GM12873 (cell line): ENCODE measurements at regions not wholly inside any gene's neighbourhood (a gene's known extent, or its start where the extent isn't known, plus 50 kb on each side); places are given as distances from the start of the nearest gene placed in this dataset.

Experiments used
- CTCF ChIP-seq: IDR thresholded peaks from 2 replicates; pipeline ENCODE4 v1.5.1; 2012; ENCODE audit warnings: low read depth, mild to moderate bottlenecking, moderate library complexity, low read length, control low read depth; ENCODE audit not compliant: insufficient read depth; ENCODE audit errors: missing control alignments

DNA sequence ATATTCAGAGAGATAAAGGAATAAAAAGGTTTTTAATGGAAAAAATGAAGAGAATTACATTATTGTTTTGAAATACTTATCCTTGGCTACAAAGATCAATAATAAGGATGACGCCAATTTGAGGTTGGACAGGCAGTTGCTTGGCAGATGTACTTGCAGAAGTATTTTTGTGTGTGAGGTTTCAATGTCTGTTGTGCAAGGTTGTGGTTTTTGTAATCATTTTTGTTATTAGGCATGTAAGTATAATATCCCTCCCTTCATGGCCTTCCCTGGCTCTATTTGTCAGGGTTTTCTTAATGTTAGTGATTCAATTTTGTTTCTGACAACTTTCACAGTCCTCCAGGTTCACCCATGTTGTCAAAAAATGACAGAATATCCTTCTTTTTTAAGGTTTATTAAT lies 105.9 kb downstream of the OTOL1 start:
- no peak for TF ChIP-seq CTCF

DNA sequence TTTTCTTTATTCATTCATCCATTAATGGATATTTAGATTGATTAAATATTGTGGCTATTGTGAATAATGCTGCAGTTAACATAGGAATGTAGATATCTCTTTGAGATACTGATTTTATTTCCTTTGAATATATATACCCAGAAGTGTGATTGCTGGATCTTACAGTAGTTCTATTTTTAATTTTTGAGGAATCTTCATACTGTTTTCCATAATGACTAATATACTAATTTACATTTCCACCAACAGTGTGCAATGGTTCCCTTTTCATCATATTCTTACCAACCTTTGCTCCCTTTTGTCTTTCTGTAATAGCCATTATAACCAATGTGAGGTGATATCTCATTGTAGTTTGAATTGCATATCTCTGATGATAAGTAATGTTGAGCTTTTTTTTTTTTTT lies 106.3 kb downstream of the OTOL1 start:
- TF ChIP-seq CTCF = no peak

GRCh38 chr3:161607056-161607455 lies 110.4 kb downstream of the OTOL1 start:
- TF ChIP-seq CTCF = no peak

GRCh38 chr3:161619351-161619750 lies 122.7 kb downstream of the OTOL1 start:
- no peak for TF ChIP-seq CTCF

GRCh38 chr3:161630794-161631193 lies 134.2 kb downstream of the OTOL1 start:
- no peak for TF ChIP-seq CTCF

DNA sequence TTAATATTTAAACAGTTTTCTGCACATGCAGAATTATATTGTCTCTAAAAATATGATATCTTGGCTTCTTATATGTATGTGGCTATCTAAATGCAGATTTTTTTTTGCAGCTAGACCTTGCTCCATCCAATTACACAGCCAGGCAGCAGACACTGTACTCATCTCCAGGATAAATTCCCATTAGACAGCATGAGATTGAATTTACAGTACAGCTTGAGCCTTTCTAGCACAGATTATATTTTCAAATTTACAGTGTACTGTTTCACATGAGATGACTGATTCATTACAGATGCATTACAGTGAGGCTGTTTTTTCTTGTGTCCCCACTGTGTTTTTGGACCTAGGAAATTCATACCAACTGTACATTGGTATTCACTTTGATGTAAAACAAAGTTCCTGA lies 134.9 kb downstream of the OTOL1 start:
- TF ChIP-seq CTCF = no peak

- no peak for TF ChIP-seq CTCF
Measured at GRCh38 chr3:161637559-161637958, 141.0 kb downstream of the OTOL1 start.
